Body of pancreas (tissue), 4 donors: ENCODE measurements at regions not wholly inside any gene's neighbourhood (a gene's known extent, or its start where the extent isn't known, plus 50 kb on each side); places are given as distances from the start of the nearest gene placed in this dataset.

Experiments
- ATAC-seq: fragments of 150-250 bp; one replicate; pipeline ENCODE4 v1.9.1; 2016
- DNase-seq, 4 donors: peaks; one replicate each; pipeline ENCODE4 v3.0.0-alpha.2; 2019
- H3K27ac ChIP-seq, 4 donors: fragments of 200-600 bp; sonication (generic); 1 replicate in 3 of 4; 2 replicates in 1 of 4; pipeline versions ENCODE4 v1.5.1 to v1.6.1; 2016 to 2019; ENCODE audit warnings: mild to moderate bottlenecking in 1 of 4, mixed read lengths in 1 of 4, moderate library complexity in 1 of 4
- H3K27me3 ChIP-seq, 2 donors: fragments of 200-600 bp; sonication (generic); one replicate each; pipeline ENCODE4 v1.6.0; 2016; ENCODE audit warnings: mild to moderate bottlenecking in 1 of 2
- H3K36me3 ChIP-seq, 2 donors: fragments of 200-600 bp; sonication (generic); replicated peaks in 1 of 2; 2 replicates each; pipeline ENCODE4 v1.5.1; 2016; ENCODE audit warnings: low read depth in 2 of 2; ENCODE audit not compliant: insufficient read depth in 1 of 2
- H3K4me1 ChIP-seq: fragments of 200-600 bp; sonication (generic); one replicate; pipeline ENCODE4 v1.6.0; 2016
- H3K4me3 ChIP-seq, 2 donors: fragments of 200-600 bp; sonication (generic); 1 replicate in 1 of 2; 2 replicates in 1 of 2; pipeline ENCODE4 v1.5.1; 2016 to 2019
- H3K9me3 ChIP-seq, 3 donors: fragments of 200-600 bp; sonication (generic); 1 replicate in 2 of 3; 2 replicates in 1 of 3; pipeline ENCODE4 v1.5.1; 2016
- POLR2A ChIP-seq, 3 donors: fragments of 450-650 bp; IDR thresholded peaks; one replicate each; pipeline ENCODE4 v1.6.1; 2016; ENCODE audit warnings: antibody characterized with exemption in 3 of 3, mild to moderate bottlenecking in 2 of 3
- WGBS, 2 donors: methylation state at CpG; one replicate each; pipeline ENCODE4 v1.1.5; 2017; 5-methylcytosine and 5-hydroxymethylcytosine counted together
- intact Hi-C: fragments of 100-400 bp; cut with DNase I; formaldehyde crosslinking; loops from one replicate; pipeline ENCODE4 v1.15.1; 2023
- TF ChIP-seq, protein P1 (sequence below), 7 experiments: fragments of 450-650 bp in 4 of 7; fragments of 200-600 bp in 3 of 7; sonication (generic) in 3 of 7; IDR thresholded peaks; one replicate each; pipeline ENCODE4 v1.5.1; 2016 to 2019; ENCODE audit warnings: antibody characterized with exemption in 7 of 7

DNA sequence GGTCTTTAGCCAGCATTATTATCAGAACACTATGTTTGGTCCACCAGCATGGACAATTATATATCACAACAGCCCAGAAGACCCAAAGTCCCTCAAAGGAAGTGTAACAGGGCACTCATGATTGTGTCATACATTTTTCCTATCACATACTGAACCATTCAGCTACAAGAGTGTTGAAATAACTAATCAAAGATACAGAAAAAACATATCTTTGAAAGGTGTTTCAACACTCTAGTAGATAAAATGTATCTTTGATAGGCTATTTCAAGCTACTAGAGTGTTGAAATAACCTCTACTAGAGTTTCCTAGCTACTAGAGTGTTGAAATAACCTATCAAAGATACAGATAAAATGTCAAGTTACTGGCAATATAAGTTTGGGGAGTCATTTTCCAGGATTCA is 545.0 kb downstream of the PRR16 start:
- intact Hi-C loops = no loop called here
- no peaks in the 10 kb centered on the region for H3K36me3 ChIP-seq
- ATAC-seq (peak; percentile 33), DNase-seq (no peak)
- no peak overlapping the region for H3K27ac ChIP-seq
- peaks cover 8% of the 10 kb centered on the region for H3K4me1 ChIP-seq
- H3K9me3 ChIP-seq = no peaks in the 10 kb centered on the region
- no peak overlapping the region for H3K4me3 ChIP-seq
- H3K27me3 ChIP-seq = peaks cover 0 to 3% of the 10 kb centered on the region in 2 donors
- TF ChIP-seq, protein P1, sequence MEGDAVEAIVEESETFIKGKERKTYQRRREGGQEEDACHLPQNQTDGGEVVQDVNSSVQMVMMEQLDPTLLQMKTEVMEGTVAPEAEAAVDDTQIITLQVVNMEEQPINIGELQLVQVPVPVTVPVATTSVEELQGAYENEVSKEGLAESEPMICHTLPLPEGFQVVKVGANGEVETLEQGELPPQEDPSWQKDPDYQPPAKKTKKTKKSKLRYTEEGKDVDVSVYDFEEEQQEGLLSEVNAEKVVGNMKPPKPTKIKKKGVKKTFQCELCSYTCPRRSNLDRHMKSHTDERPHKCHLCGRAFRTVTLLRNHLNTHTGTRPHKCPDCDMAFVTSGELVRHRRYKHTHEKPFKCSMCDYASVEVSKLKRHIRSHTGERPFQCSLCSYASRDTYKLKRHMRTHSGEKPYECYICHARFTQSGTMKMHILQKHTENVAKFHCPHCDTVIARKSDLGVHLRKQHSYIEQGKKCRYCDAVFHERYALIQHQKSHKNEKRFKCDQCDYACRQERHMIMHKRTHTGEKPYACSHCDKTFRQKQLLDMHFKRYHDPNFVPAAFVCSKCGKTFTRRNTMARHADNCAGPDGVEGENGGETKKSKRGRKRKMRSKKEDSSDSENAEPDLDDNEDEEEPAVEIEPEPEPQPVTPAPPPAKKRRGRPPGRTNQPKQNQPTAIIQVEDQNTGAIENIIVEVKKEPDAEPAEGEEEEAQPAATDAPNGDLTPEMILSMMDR (IDR thresholded peaks at IDR 0.05) = no peak
- no peak for TF ChIP-seq POLR2A (IDR thresholded peaks at IDR 0.05)

DNA sequence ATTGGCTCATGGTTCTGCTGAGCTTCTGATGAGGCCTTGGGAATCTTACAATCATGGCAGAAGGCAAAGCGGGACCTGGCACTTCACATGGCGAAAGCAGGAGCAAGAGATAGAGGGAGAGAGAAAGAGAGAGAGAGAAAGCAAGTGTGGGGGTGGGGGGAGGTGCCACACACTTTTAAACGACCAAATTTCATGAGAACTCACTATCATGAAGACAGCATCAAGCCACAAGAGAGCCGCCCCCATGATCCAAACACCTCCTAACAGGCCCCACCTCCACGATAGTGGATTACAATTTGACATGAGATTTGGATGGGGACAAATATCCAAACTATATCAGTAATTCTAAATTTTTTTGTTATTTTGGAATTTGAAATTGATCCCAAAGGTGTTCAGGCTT is 553.9 kb downstream of the PRR16 start:
- Histone ChIP-seq H3K36me3 (no peaks in the 10 kb centered on the region), H3K27ac (no peak overlapping the region), H3K27me3 (no peaks in the 10 kb centered on the region), H3K9me3 (no peaks in the 10 kb centered on the region), H3K4me1 (peaks cover 13% of the 10 kb centered on the region), H3K4me3 (no peak overlapping the region)
- DNase-seq (no peak), ATAC-seq (no peak)
- intact Hi-C loops = no loop called here
- no peak for TF ChIP-seq POLR2A (IDR thresholded peaks at IDR 0.05)
- TF ChIP-seq, protein P1 (IDR thresholded peaks at IDR 0.05) = no peak
- 79 to 85% methylated on average over 5 of the region's 5 CpGs for WGBS, 2 donors

DNA sequence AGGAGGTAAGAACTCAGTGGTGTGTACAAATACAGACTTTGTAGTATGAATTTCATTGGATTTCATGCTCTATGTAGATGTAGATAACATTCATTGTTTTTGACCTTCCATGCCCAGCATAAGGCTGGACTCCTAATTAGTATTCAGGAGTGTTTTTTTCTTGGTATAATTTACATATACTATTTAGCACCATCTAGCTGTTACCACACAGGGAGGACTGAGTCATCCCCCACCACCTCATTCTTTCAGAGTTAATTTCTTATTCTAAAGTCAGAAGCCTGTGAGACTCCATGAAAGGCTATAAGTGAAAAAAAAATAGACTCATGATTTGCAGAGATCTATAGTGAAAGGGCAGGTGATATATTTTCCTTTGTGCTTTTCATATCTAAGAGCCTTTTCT is 555.0 kb downstream of the PRR16 start:
- no peak for TF ChIP-seq POLR2A (IDR thresholded peaks at IDR 0.05)
- TF ChIP-seq, protein P1 (IDR thresholded peaks at IDR 0.05) = no peak
- intact Hi-C loops = no loop called here
- ATAC-seq (no peak), DNase-seq (no peak)
- H3K4me3 ChIP-seq = no peak overlapping the region
- peaks cover 13% of the 10 kb centered on the region for H3K4me1 ChIP-seq
- no peaks in the 10 kb centered on the region for H3K36me3 ChIP-seq
- H3K9me3 ChIP-seq = no peaks in the 10 kb centered on the region
- no peaks in the 10 kb centered on the region for H3K27me3 ChIP-seq
- no peak overlapping the region for H3K27ac ChIP-seq

DNA sequence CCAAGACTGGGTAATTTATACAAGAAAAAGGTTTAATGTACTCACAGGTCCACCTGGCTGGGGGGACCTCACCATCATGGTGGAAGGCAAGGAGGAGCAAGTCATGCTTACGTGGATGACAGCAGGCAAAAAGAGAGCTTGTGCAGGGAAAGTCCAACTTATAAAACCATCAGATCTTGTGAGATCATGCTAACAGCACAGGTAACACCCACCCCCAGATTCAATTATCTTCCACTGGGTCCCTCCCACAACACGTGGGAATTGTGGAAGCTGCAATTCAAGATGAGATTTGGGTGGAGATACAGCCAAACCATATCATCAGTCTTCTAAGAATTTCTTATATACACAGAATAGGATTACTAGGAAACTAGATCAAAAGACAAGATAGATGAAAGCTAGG is 555.6 kb downstream of the PRR16 start:
- intact Hi-C loops = no loop called here
- WGBS, 2 donors = 65 to 85% methylated on average over 2 of the region's 2 CpGs
- no peaks in the 10 kb centered on the region for H3K36me3 ChIP-seq
- no peaks in the 10 kb centered on the region for H3K27me3 ChIP-seq
- H3K9me3 ChIP-seq = no peaks in the 10 kb centered on the region
- ATAC-seq (no peak), DNase-seq (no peak)
- peaks cover 13% of the 10 kb centered on the region for H3K4me1 ChIP-seq
- H3K4me3 ChIP-seq = no peak overlapping the region
- no peak overlapping the region for H3K27ac ChIP-seq
- TF ChIP-seq POLR2A (IDR thresholded peaks at IDR 0.05) = no peak
- TF ChIP-seq, protein P1 (IDR thresholded peaks at IDR 0.05) = no peak

- intact Hi-C loops = no loop called here
- 6 to 19% methylated on average over 5 of the region's 5 CpGs for whole genome bisulfite sequencing, 2 donors
- Histone ChIP-seq H3K27me3 (no peaks in the 10 kb centered on the region), H3K4me3 (no peak overlapping the region), H3K4me1 (peaks cover 13% of the 10 kb centered on the region), H3K9me3 (no peaks in the 10 kb centered on the region), H3K36me3 (no peaks in the 10 kb centered on the region), H3K27ac (no peak overlapping the region)
- DNase-seq (no peak), ATAC-seq (peak; percentile 40)
- TF ChIP-seq, protein P1 (IDR thresholded peaks at IDR 0.05) = no peak
- no peak for TF ChIP-seq POLR2A (IDR thresholded peaks at IDR 0.05)
Measured at GRCh38 chr5:121021681-121022080, 557.6 kb downstream of the PRR16 start.
